Mucosa of rectum (tissue), 2 donors: ENCODE measurements at regions not wholly inside any gene's neighbourhood (a gene's known extent, or its start where the extent isn't known, plus 50 kb on each side); places are given as distances from the start of the nearest gene placed in this dataset.
"Not testable (repeated sequence)": the region's sequence is repeated elsewhere in the genome, so short reads cannot be mapped to it uniquely, and the experiment has no call there.

Experiments used
- H3K27ac ChIP-seq, 2 donors: one replicate each; pipeline ENCODE4 v1.7.0; 2013; ENCODE audit warnings: inconsistent platforms in 2 of 2, low read depth in 2 of 2, low read length in 2 of 2
- H3K27me3 ChIP-seq, 2 donors: one replicate each; pipeline ENCODE4 v1.7.0; 2013; ENCODE audit warnings: low read length in 2 of 2; ENCODE audit not compliant: control insufficient read depth in 2 of 2, insufficient read depth in 2 of 2
- H3K36me3 ChIP-seq, 2 donors: one replicate each; pipeline ENCODE4 v1.7.0; 2013; ENCODE audit warnings: low read length in 2 of 2; ENCODE audit not compliant: control insufficient read depth in 2 of 2, insufficient read depth in 2 of 2
- H3K4me1 ChIP-seq, 2 donors: one replicate each; pipeline ENCODE4 v1.7.0; 2013; ENCODE audit warnings: low read length in 2 of 2, mild to moderate bottlenecking in 1 of 2; ENCODE audit not compliant: control insufficient read depth in 2 of 2, insufficient read depth in 2 of 2
- H3K4me3 ChIP-seq, 2 donors: one replicate each; pipeline ENCODE4 v1.7.0; 2013; ENCODE audit warnings: low read length in 2 of 2
- H3K9ac ChIP-seq, 2 donors: one replicate each; pipeline ENCODE4 v1.7.0; 2013; ENCODE audit warnings: low read length in 2 of 2, low read depth in 1 of 2, mild to moderate bottlenecking in 1 of 2
- H3K9me3 ChIP-seq, 2 donors: one replicate each; pipeline ENCODE4 v1.7.0; 2013; ENCODE audit warnings: low read length in 2 of 2; ENCODE audit not compliant: control insufficient read depth in 2 of 2
- donor health status: healthy.
- donor health status: Normal muscosa, but diverticular disease.

GRCh38 chr6:163698086-163698485, 283.6 kb downstream of the QKI start:
- Histone ChIP-seq H3K4me1 (no peaks in the 10 kb centered on the region), H3K9me3 (no peaks in the 10 kb centered on the region), H3K4me3 (no peak overlapping the region), H3K9ac (no peak overlapping the region), H3K27me3 (peaks cover 0 to 3% of the 10 kb centered on the region in 2 donors), H3K36me3 (no peaks in the 10 kb centered on the region), H3K27ac (no peak overlapping the region)

- H3K27me3 ChIP-seq, H3K9me3 ChIP-seq, H3K36me3 ChIP-seq, H3K4me3 ChIP-seq, H3K9ac ChIP-seq, H3K27ac ChIP-seq, H3K4me1 ChIP-seq: not testable (repeated sequence)
These were observed 281.8 kb downstream of the QKI start for GRCh38 chr6:163696311-163696710.

GRCh38 chr6:163695414-163695864, 280.9 kb downstream of the QKI start:
- Histone ChIP-seq H3K9ac (no peak overlapping the region), H3K27me3 (peaks cover 0 to 3% of the 10 kb centered on the region in 2 donors), H3K27ac (no peak overlapping the region), H3K9me3 (no peaks in the 10 kb centered on the region), H3K36me3 (no peaks in the 10 kb centered on the region), H3K4me3 (no peak overlapping the region), H3K4me1 (no peaks in the 10 kb centered on the region)

DNA sequence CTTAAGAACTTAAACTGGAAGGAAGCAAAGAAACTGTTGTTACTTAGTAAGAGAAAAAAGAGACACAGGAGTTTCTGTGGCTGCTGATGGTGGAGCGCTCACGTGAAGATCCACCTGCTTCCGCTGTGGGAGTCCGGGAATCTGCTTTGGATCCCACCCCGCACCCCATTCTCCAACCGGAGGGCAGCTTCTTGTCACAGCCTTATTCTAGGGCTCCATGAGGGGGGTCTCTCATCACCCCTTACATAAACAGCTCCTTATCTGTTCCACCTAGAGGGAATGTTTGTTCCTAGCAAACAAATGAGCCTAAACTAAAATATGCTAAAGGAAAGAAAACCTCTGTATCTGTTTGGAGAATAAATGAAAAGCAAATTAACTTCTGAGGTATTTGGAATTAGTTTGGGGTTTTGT, 280.5 kb downstream of the QKI start:
- H3K4me1 ChIP-seq: no peaks in the 10 kb centered on the region
- H3K27ac ChIP-seq: no peak overlapping the region
- H3K9me3 ChIP-seq: no peaks in the 10 kb centered on the region
- H3K27me3 ChIP-seq: peaks cover 0 to 3% of the 10 kb centered on the region in 2 donors
- no peaks in the 10 kb centered on the region for H3K36me3 ChIP-seq
- H3K9ac ChIP-seq: no peak overlapping the region
- no peak overlapping the region for H3K4me3 ChIP-seq

DNA sequence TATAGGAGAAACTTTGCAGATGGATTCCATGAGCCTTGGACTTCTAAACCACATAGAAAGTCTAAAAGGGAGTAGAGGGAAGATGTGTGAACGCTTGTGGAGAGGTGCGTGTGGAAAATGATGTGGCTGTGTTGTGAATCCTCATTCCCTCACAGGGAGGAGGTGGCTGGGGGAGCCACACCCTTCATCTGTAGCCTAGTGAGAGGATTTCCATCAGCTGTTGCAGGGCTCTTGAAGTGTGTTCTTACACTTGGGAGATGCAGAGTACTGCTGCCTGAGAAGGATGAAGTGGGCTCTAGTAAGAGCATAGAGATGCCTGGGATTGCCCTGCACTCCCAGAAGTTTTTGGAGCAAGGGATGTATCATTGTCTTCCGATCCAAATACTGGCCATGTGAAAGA, 279.6 kb downstream of the QKI start:
- no peak overlapping the region for H3K4me3 ChIP-seq
- H3K36me3 ChIP-seq: no peaks in the 10 kb centered on the region
- no peaks in the 10 kb centered on the region for H3K9me3 ChIP-seq
- no peaks in the 10 kb centered on the region for H3K4me1 ChIP-seq
- no peak overlapping the region for H3K9ac ChIP-seq
- peaks cover 0 to 3% of the 10 kb centered on the region in 2 donors for H3K27me3 ChIP-seq
- H3K27ac ChIP-seq: no peak overlapping the region

GRCh38 chr6:163691049-163691448, 276.5 kb downstream of the QKI start:
- Histone ChIP-seq H3K9me3 (no peaks in the 10 kb centered on the region), H3K4me1 (no peaks in the 10 kb centered on the region), H3K27ac (no peak overlapping the region), H3K9ac (no peak overlapping the region), H3K36me3 (no peaks in the 10 kb centered on the region), H3K27me3 (peaks cover 0 to under 1% of the 10 kb centered on the region in 2 donors), H3K4me3 (no peak overlapping the region)

GRCh38 chr6:163688739-163689362, 274.3 kb downstream of the QKI start:
- Histone ChIP-seq H3K4me3 (no peak overlapping the region), H3K27me3 (no peaks in the 10 kb centered on the region), H3K9ac (no peak overlapping the region), H3K27ac (no peak overlapping the region), H3K4me1 (no peaks in the 10 kb centered on the region), H3K9me3 (no peaks in the 10 kb centered on the region), H3K36me3 (no peaks in the 10 kb centered on the region)

- Histone ChIP-seq H3K36me3 (no peaks in the 10 kb centered on the region), H3K27ac (no peak overlapping the region), H3K9me3 (no peaks in the 10 kb centered on the region), H3K27me3 (no peaks in the 10 kb centered on the region), H3K9ac (no peak overlapping the region), H3K4me1 (no peaks in the 10 kb centered on the region), H3K4me3 (no peak overlapping the region)
These were observed 272.6 kb downstream of the QKI start for GRCh38 chr6:163687075-163687474.

GRCh38 chr6:163686301-163686700, 271.8 kb downstream of the QKI start:
- H3K4me3 ChIP-seq: no peak overlapping the region

GRCh38 chr6:163683105-163683622, 268.6 kb downstream of the QKI start:
- Histone ChIP-seq H3K9me3 (no peaks in the 10 kb centered on the region), H3K4me3 (no peak overlapping the region), H3K36me3 (no peaks in the 10 kb centered on the region), H3K9ac (no peak overlapping the region), H3K4me1 (no peaks in the 10 kb centered on the region), H3K27ac (no peak overlapping the region), H3K27me3 (no peaks in the 10 kb centered on the region)

More at GRCh38 chr6:163686301-163686700, 271.8 kb downstream of the QKI start:
- H3K9me3 ChIP-seq: no peaks in the 10 kb centered on the region
- H3K27me3 ChIP-seq: no peaks in the 10 kb centered on the region
- no peaks in the 10 kb centered on the region for H3K36me3 ChIP-seq
- H3K9ac ChIP-seq: no peak overlapping the region
- no peaks in the 10 kb centered on the region for H3K4me1 ChIP-seq
- H3K27ac ChIP-seq: no peak overlapping the region
